Osteocyte (in vitro differentiated cells): ENCODE measurements at regions not wholly inside any gene's neighbourhood (a gene's known extent, or its start where the extent isn't known, plus 50 kb on each side); places are given as distances from the start of the nearest gene placed in this dataset.

Experiments used
- DNase-seq: peaks from one replicate; pipeline ENCODE4 v3.0.0; 2021; ENCODE audit warnings: mixed read lengths; ENCODE audit not compliant: unreplicated experiment; ENCODE audit errors: extremely low spot score
- H3K27ac Mint-ChIP-seq: one replicate; pipeline ENCODE4 v1.8.0; 2021; ENCODE audit warnings: mild to moderate bottlenecking, mixed read lengths; ENCODE audit not compliant: unreplicated experiment
- H3K27me3 Mint-ChIP-seq: one replicate; pipeline ENCODE4 v1.8.0; 2021; ENCODE audit warnings: mixed read lengths; ENCODE audit not compliant: unreplicated experiment
- H3K36me3 Mint-ChIP-seq: one replicate; pipeline ENCODE4 v1.8.0; 2021; ENCODE audit warnings: mixed read lengths; ENCODE audit not compliant: unreplicated experiment
- H3K4me1 Mint-ChIP-seq: one replicate; pipeline ENCODE4 v1.8.0; 2021; ENCODE audit warnings: mixed read lengths; ENCODE audit not compliant: unreplicated experiment
- H3K4me3 Mint-ChIP-seq: one replicate; pipeline ENCODE4 v1.8.0; 2021; ENCODE audit warnings: mild to moderate bottlenecking, moderate library complexity, mixed read lengths; ENCODE audit not compliant: unreplicated experiment
- H3K9me3 Mint-ChIP-seq: one replicate; pipeline ENCODE4 v1.8.0; 2021; ENCODE audit warnings: mixed read lengths; ENCODE audit not compliant: unreplicated experiment
- CTCF ChIP-seq: fragments of 200-600 bp; sonication (generic); IDR thresholded peaks from 2 replicates; pipeline ENCODE4 v1.5.0; 2021; ENCODE audit warnings: antibody characterized with exemption, mild to moderate bottlenecking, moderate library complexity

- Mint-ChIP-seq H3K36me3 (no peaks in the 10 kb centered on the region), H3K4me1 (no peaks in the 10 kb centered on the region), H3K9me3 (peaks cover 9% of the 10 kb centered on the region), H3K4me3 (no peak overlapping the region), H3K27ac (no peak overlapping the region), H3K27me3 (peaks cover 13% of the 10 kb centered on the region)
- TF ChIP-seq CTCF: no peak
- DNase-seq: no peak
Observed at GRCh38 chrX:23525531-23525930, 141.8 kb upstream of the PRDX4 start.

DNA sequence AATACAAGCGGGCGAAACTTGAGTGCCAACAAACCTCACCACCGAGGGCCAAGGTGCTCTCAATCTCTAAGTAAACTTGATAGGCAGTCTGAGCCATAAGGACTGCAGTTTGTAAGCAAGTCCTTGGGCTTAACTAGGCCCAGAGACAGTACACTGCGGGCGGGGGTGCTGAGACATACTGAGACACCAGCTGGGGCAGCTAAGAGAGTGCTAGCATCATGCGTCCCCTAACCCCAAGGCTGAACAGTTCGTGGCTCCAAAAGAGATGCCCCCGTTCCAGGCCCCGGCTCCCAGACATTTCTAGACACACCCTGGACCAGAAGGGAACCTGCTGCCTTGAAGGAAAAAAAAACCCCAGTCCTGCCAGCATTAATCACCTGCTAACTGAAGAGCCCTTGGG is 126.8 kb upstream of the PRDX4 start:
- Mint-ChIP-seq H3K4me3 (no peak overlapping the region), H3K9me3 (no peaks in the 10 kb centered on the region), H3K27ac (no peak overlapping the region), H3K36me3 (no peaks in the 10 kb centered on the region), H3K4me1 (no peaks in the 10 kb centered on the region), H3K27me3 (peaks cover 7% of the 10 kb centered on the region)
- no peak for TF ChIP-seq CTCF
- no peak for DNase-seq

DNA sequence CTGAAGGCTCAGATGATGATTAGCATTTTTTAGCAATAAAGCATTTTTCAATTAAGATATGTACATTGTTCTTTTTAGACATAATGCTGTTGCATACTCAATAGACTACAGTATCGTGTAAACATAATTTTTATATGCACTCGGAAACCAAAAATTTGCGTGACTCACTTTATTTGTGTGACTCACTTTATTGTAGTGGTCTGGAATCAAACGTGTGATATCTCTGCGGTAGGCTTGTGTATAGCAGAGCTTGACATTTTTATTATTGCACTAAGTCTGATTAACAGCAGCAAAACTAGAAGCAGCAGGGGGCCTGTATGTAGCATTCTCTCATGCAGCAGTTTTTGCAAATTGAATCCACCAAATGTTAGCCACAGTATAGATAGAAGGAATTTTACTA is 119.1 kb upstream of the PRDX4 start:
- peaks cover 27% of the 10 kb centered on the region for H3K27me3 Mint-ChIP-seq
- DNase-seq: no peak
- no peaks in the 10 kb centered on the region for H3K4me1 Mint-ChIP-seq
- H3K9me3 Mint-ChIP-seq: no peaks in the 10 kb centered on the region
- no peaks in the 10 kb centered on the region for H3K36me3 Mint-ChIP-seq
- TF ChIP-seq CTCF: no peak
- H3K4me3 Mint-ChIP-seq: no peak overlapping the region
- H3K27ac Mint-ChIP-seq: no peak overlapping the region

DNA sequence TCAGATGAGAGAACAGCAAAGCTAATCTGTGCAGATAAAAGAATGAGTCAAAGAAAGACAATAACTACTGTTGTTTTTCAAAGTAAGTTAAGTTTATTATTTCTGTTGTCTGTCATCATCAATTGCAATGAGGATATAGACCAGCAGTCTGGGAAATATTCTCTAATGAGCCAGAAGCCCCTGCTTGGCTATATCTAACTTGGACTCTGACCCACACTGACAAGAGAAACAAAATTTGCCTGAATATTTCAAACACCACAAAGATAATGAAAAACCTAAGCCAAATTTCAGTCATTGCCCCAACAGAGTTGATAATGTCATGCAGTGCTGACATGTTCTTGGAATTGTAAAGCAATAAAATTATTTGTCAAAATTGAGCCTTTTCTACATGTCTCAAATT is 115.0 kb upstream of the PRDX4 start:
- Mint-ChIP-seq H3K4me1 (no peaks in the 10 kb centered on the region), H3K27ac (no peak overlapping the region), H3K36me3 (no peaks in the 10 kb centered on the region), H3K9me3 (no peaks in the 10 kb centered on the region), H3K27me3 (peaks cover 29% of the 10 kb centered on the region), H3K4me3 (no peak overlapping the region)
- no peak for DNase-seq
- TF ChIP-seq CTCF: no peak

DNA sequence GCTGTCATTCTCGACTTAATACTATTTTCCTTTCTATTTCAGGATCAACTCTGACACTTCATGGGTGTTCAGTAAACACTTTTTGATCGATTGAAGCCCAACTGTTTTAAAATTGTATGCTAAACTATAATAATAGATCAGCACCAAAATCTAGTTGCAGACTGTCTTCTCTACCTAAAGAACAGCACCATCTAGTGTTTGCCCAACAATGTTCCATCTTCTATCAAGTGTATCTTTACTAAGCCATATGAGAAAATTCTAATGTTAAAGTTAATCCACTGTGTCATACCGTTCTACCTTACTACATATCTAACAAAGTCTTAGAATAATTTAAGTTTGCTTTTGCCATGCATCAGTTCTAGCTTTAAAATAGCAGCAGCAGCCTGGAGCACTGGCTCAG is 113.0 kb upstream of the PRDX4 start:
- H3K27me3 Mint-ChIP-seq: peaks cover 24% of the 10 kb centered on the region
- H3K27ac Mint-ChIP-seq: no peak overlapping the region
- no peaks in the 10 kb centered on the region for H3K4me1 Mint-ChIP-seq
- H3K36me3 Mint-ChIP-seq: no peaks in the 10 kb centered on the region
- peak; percentile 69 for TF ChIP-seq CTCF
- no peak overlapping the region for H3K4me3 Mint-ChIP-seq
- no peak for DNase-seq
- H3K9me3 Mint-ChIP-seq: peaks cover 11% of the 10 kb centered on the region
